ENCODE measurements at regions not wholly inside any gene's neighbourhood (a gene's known extent, or its start where the extent isn't known, plus 50 kb on each side); places are given as distances from the start of the nearest gene placed in this dataset.

DNA sequence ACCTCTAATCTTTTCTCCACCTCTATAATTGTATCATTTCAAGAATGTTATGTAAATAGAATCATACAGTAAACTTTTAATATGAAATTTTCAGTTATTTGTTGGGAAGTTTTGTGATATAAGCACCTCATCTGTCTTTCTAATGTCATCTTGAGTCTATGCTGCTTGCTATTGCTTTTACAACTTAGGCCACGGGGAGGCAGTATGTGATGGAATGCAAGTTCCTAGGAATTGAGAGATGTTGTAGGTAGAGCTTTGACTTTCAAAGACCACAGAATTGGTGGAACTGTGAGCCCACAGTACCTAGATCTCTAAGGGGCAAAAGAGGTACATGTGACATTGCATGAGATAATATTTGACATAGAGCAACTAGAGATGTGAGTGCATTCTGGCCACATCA lies 328.3 kb downstream of the MFSD1 start:
- no peak for DNase-seq

DNA sequence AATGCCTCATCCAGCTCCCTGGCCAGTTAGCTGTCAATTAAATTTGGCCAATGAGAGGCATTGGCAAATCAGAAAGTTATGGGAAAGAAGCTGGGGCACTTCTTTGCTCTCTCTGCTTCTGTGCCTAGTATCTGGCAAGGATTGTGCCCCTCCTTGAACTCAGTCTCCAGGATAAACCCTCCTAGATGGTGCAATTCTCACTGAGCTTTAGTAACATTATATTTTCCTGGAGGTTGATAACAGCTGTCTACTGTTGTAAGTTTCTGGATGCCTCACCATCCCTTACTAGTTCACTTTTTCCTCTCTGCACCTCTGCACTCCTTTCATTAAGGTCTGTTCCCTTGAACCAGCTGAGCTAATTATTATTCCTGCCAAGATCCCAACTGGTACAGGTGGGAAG lies 329.5 kb downstream of the MFSD1 start:
- no peak for DNase-seq

DNA sequence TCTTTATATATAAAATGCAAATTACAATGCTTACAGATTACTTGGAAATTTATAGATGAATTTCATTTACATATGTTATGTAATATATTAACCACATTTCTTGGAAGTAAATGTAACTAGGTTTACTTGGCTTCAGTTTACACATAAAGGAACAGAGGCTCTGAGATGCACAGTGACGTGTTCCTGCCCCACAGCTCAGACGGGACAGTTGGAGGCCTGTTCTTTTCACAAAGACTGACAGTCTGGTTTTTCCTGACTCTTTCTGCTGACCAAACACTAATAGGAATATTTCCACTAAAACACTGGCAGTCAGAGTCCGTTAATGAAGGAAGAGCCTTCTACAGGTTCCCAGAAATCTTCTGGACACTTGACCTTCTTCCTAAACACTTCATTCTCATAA lies 336.1 kb downstream of the MFSD1 start:
- DNase-seq = no peak

DNA sequence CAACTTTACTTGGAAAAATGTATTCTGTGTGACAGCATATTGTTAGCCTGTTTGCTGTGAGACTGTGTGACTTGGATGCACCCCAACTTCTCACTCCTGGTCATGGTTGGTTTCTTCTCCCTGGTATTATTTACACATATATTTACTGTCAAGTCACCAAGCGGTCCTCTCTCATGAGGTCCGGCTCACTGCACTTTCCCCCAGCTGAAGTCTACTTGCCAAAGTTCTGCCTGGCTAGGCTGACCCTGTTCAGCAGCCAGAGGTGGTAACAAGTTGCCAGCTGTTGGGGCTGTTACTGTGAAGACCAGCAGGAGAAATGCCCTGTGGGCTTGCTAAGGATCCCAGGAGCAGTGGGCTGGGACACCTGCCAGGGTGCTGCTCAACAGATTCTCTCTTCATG lies 337.5 kb downstream of the MFSD1 start:
- no peak for DNase-seq

DNA sequence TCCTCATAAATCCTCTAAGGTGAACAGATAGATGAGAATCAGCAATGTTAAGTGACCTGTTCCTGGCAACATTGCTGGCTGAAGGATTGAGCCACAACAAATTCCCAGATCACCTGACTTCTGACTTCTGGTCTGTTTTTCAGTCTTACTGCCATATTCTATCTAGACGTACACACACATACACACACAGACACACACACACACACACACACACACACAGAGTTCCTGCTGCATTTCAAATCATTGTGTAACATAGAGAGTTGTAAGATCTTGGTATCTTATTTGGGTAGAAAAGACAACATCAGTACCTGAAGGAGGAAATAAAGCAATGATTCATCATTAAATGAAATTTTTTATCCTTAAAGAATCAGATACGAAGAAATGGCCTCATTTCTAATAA lies 342.6 kb downstream of the MFSD1 start:
- DNase-seq = no peak

DNA sequence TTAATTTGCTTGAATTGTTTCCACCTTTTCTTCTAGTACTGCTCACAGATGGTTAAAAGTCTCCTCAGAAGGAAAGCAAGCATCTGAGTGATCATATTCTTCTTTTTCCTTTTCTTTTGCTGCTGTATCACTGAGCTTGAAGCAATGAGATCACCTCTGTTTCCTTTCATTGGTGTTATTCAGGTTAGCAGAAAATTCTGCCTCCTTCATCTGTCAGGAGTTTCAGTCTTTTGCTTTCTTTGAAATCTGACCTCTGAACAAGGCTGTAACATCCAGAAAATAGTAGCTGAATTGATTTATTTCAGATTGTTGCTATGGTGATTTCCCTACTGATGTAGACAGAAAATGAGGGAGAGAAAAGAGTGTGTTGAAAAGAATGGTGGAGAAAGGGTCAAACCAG lies 343.0 kb downstream of the MFSD1 start:
- DNase-seq = no peak

DNA sequence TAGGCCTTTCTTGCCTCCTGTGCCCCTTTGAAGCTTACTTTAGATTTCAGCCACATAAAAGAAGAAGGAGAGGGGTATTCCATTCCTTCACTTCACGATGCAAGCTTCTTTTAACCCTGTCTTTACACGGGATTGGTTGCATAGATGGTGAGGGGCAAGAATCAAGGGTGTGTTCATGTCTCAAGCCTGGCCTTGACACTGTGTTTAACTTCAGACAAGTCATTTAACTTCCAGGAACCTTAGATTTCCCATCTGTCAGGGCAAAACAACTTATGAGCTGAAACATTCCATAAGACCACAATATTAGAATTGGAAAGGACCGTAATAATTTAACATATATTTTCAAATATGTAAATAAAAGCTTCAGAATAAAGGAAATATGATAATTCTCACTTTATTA lies 344.5 kb downstream of the MFSD1 start:
- DNase-seq = no peak

DNA sequence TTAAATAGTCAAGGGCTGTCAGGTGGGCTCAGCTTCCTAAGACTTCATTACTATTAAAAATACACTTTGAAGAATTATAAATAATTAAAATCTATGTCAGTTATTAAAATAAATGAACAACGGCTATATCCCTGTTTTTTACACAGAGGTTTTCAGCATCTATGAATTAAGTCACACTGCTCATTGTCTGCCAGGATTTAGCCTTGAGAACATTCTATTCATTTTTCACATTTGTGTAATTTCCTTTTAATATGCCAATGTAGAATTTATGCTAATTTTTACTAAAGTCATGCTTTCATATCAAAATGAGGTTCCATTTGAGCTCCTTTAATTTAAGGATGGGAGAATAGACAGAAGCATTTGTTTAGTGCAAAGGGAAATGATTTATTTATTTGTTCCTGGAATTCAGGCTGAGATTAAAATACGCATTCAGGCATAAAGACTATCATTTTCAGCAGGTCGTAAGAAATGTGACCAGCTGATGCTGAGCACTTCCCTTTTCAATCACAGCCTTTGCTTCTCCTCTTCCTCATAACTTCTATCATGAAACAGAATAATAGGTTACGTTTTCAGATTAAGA lies 345.1 kb downstream of the MFSD1 start:
- DNase-seq = no peak

DNA sequence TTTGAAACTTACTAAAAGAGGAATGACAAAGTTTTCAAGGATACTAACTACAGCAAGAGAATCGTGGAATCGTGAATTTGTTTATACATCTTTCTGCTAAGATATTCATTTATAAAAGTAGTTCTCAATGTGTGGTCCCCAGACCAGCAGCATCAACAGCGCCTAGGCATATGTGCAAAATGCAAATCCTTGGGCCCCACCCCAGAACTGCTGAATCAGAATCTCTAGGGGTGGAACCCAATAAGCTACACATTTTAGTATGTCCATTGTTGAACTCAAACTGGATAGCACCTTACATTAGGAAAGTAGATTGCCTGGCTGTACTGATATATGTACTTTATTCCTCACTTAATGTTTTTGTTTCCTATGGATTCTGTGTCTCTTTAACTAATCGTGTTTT lies 346.0 kb downstream of the MFSD1 start:
- no peak for DNase-seq

DNA sequence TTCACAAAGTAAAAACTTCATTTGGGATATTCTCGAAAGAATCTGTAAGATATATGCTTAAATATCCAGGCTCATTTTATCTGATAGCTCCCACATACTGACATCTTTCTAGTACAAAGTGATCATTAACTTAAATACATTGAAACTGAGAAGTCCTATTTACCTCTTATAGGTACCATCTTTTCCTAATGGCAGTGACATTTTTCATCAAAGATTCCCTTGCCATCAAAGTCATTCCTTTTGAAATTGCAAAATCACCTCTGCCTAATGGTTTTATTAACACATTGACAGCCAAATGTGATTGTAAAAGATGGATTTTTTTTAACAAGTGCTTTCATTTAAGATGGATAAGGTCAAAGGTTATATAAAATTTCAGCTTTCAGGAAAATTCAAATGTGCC lies 346.6 kb downstream of the MFSD1 start:
- DNase-seq = no peak

DNA sequence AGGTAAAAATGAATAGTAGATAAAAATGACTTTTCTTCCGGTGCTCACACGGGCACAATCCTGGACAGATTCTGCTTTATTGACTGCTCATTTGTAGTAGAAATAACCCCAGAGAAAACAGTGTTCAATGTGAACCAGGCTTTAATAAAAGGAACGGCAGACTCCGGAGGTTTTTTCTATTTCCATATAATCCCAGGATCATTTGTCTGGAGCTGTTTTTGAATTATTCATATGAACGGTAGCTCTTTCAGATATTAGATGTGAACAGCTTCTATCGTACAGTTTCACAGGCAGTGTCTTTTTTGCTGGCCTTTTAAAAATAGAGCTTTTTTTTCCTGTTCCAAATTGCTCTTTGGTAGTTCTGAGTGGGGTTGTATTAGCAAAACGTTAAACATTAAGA lies 347.3 kb downstream of the MFSD1 start:
- DNase-seq = no peak

DNA sequence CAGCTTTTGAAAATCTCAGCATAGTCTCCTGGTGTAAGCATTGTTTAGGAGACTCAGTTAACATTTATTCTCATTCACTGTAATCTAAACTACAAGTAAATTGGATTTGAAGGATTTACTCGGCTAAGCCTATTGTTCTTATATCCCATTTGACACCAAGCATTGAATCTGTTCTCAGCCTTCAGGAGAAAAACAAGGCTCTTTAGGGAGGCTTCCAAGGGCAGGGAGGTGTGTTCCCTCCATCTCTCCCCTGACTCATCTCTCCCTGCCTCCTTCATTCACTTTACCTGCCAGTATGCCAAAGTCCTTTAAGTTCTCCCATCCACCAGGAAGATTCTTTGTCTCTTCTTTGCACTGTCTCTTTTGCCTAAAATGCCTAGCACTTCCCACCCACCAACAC lies 347.8 kb downstream of the MFSD1 start:
- no peak for DNase-seq

DNA sequence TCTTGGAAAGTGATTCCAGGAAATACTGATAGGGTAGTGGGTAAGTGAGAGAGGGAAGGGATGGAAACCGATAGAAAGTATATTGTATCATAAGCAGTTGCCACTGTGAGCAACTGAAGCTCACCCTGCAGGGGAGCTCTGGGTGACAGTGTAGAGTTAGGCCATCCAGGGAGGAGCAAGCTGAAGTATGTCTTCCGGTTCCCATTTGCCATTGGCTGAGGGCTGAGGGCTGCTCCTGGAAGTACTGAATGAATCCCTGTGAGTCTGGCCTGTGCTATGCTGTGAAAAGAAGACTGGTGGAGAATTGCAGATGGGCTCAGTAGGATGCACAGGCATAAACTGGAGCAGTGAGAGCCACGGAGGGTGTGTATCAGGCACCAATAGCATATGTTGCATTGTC lies 348.3 kb downstream of the MFSD1 start:
- DNase-seq = no peak

DNA sequence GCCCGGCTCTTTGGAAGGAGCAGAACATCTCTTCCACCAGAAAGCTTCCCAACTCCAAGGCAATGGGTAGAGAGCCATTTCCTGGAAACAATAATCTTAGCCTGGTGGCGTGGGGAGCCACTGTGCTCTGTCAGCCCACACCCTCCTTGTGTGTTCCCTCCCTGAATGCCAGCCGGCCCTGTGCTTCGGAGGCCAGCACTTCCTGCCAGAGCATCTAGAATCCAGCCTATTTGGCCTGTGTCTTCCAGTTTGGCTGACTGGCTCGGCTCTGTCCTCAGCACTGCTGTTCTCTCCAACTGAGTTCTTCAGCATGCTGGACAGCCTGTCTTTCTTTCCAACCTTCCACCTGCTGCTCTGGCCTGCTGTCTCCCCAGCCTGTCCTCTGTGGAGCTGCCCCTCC lies 349.3 kb downstream of the MFSD1 start:
- DNase-seq = no peak

DNA sequence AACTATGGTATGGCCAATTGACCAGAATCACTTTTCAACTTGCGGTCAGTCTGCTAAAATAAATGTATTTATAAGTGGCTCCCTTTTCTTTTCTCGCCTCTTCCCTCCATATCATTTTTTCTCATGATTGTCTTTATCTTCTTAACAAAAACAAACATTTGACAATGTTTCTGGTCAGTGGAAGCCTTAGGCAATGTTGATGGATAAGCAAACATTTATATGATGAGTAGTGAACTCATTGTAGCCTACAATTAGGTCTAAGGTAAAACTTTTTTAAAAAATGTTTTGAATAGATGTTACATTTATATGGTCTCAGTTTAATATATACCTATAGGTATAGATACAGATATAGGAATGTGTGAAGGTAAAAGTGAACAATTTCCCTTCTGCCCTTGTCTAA lies 355.4 kb downstream of the MFSD1 start:
- no peak for DNase-seq

DNA sequence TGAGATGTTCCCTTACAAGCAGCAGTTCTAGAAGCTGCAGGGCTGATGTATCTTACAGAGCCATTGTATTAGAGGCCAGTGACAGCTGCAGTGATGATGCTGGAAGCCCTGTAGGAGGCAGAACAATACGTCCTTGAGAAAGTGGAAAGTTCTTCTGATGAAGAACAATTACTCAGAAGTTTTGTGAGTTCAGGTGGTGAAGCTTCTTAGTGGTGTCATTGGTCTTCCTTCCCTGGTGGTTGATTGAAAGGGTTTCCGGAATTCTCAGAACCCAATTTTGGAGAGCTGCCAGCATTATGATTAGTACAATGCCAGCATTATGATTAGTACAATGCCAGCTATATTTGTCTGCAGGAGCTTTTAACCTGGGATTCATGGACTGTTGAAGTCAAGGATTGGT lies 356.4 kb downstream of the MFSD1 start:
- no peak for DNase-seq

DNA sequence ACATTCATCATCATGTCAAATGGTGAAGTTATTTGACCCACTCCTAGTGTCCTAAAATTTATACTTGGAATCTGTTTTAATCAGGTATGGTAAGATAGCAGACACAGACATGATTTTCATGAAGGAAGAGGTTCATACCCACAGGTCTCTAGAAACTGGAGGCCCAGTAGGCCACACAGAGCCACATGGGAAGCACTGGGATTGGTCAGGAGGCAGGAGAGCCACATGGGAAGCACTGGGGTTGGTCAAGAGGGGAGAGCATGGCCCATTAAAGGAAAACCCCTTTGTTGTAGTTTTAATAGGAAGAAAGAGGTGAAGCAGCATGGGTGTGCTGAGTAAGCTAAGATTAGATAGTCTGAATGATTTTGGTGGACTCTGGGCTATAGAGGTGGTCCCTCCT lies 356.9 kb downstream of the MFSD1 start:
- no peak for DNase-seq

DNA sequence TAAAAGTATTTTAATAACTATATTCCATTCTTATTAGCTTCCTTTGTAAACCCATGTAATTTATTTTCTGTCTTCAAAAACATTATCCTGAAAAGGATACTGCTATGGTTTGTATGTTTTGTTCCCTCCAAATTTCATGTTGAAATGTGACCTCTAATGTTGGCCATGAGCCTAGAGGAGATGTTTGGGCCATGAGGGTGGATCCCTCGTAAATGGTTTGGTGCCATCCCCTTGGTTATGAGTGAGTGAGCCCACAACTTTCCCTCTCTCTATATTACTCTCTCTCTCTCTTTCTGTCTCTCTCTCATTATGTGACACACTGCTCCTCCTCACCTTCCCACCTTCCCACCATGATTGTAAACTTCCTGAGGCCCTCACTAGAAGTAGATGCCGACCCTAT lies 357.7 kb downstream of the MFSD1 start:
- no peak for DNase-seq

DNA sequence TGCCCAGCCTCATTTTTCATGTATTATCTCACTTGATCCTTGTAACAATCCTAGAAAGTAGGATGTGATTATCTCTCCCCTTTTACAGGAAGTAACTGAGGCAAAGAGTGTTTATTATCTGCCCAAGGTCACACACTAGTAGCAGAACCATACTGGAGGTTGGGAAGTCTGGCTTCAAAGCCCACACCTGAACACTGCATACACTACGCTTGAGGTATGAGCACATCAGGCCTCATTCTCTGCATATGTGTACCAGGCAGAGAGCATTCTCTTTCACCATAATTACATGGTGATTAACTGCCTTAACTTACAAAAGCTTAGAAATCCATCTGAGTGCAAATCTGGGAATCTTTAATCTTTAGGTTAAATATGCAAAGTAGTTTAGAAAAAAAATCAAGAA lies 361.8 kb downstream of the MFSD1 start:
- no peak for DNase-seq

DNA sequence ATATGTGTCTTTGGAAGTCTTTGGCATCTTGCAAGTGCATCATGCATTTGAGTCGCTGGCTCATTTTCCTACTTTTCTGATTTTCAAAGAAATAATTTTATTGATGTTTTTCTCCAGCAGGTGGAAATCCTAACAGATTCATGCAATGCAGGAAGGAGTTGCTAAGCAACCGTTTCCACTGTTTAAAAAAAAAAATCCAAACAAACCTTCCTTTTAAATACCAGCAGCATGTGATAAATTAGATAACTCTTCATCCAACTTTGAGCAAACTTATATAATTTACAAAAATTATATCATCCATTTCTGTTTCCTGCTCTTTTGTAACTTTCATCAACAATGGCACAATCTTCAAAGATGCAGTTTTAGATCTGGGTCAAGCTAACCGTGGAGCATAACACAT lies 364.1 kb downstream of the MFSD1 start:
- no peak for DNase-seq

DNA sequence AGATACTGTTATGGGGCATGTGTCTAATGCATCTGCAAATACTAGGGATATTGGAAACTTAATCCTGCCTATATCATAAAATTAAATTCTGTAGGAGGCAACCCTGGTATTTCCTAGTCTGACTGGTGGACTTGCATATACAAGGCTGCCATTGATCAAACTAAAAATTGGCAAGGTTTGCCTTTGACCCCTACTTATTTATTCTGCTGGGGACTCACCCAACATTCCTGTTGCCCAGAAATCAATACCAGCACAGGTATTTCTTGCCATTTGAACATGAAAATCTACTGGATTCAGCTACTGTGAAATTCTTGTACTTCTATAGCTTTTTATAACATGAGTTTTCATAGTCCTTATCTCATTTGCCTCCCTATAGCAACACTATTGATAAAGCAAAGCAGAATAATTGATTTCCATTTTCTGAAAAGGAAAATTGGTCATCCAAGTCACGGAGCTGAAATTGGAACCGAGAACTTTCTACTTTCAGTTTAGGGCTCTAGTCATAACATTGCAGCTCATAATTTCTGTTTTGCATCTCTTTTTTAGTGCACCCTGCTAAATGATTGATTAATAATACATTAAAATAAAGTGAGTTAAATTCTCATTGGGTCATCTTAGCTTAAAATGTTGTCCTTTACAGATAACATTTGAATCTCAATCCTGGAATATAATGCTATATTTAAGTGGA lies 365.2 kb downstream of the MFSD1 start:
- no peak for DNase-seq

DNA sequence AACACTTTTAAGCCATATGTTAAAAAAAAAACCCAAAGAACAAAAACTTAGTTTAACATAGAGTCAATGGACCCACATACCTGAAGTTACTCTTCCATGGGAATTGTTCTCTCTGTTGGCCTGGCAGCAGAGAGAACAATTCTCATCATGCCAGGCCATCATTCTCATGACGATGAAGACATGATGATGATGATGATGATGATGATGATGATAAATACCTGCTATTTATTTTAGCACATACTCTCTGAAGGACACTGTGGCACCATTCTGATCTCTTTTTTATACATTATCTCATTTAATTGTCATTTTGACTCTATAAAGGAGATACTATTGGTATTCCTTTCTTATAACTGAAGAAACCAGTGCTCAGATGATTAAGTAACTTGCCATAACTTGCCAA lies 366.9 kb downstream of the MFSD1 start:
- no peak for DNase-seq

DNA sequence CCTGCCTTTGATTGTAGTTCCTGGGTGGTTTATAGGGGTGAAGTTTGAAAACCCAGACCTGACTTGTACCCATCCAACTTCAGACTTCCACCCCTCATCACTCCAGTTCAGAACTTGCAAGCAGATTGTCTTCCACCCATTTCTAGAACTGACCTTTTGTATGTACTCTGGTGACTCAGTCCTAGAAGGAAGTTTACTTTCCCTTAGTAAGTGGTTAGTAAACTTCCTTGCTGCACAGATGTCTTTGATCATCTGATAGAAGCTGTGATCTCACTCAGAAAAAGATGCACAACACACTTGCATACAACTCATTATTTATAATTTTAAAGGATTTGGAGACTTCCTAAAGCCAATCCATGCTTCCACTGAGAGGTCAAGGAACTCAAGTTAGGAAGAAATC lies 368.0 kb downstream of the MFSD1 start:
- DNase-seq = no peak

DNA sequence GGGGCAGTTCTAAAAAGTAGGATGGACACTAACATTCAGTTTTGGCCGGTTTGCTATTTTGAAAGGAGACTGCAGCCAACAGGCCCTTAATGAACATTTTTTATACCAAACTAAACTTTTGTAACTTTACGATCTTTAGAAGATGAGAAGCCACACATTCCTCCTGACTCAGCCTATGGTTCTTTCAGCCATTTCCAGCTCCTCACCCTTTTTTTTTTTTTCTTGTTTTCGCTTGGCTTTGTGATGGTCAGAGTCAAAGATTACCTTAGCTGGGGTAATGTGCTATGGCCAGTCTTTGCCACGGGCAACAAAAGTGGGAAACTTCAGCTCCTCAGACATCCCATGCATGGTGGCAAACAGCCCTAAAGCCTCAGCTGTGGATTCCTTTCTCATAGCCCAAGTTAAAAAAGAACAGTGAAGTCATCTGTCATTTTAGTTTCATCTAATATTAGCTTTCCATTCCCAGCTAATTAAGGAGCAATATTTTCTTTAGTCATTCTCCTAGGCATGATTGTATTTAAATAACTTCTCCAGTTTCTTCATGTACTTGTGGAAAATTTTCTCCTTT lies 368.7 kb downstream of the MFSD1 start:
- no peak for DNase-seq

DNA sequence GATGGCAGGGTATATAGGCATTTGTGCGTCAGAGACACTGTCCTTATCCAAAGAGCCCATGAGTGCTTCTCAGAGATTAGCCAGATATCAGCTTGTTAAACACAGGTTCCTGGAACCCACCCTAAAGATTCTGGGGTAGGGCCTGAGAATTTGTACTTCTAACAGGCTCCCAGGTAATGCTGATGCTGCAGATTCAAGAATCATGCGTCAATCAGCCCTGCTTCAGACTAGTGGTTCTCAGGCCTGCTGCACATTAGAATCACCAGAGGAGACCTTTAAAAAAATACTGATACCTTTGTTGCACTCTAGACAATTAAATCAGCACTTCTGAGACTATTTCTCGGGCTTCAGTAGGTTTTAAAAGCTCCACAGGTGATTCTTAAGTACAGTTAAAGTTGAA lies 369.5 kb downstream of the MFSD1 start:
- no peak for DNase-seq
